DMS 273 treated with DMSO at 0.1 percent for 48 hours (cell line): ENCODE measurements at regions not wholly inside any gene's neighbourhood (a gene's known extent, or its start where the extent isn't known, plus 50 kb on each side); places are given as distances from the start of the nearest gene placed in this dataset.

Experiments
- DNase-seq: peaks from one replicate; lab custom pipeline; 2025; lab: John Stamatoyannopoulos, UW

GRCh38 chr12:89256060-89256459, 96.2 kb downstream of the DUSP6 start:
- no peak for DNase-seq

- no peak for DNase-seq
Observed at GRCh38 chr12:89253488-89253887, 98.8 kb downstream of the DUSP6 start.

- no peak for DNase-seq
Observed at GRCh38 chr12:89252284-89252683, 100.0 kb downstream of the DUSP6 start.

- DNase-seq = no peak
Observed at GRCh38 chr12:89251342-89252271, 100.7 kb downstream of the DUSP6 start.

GRCh38 chr12:89250636-89251035, 101.7 kb downstream of the DUSP6 start:
- no peak for DNase-seq

GRCh38 chr12:89250213-89250612, 102.1 kb downstream of the DUSP6 start:
- DNase-seq = no peak

DNA sequence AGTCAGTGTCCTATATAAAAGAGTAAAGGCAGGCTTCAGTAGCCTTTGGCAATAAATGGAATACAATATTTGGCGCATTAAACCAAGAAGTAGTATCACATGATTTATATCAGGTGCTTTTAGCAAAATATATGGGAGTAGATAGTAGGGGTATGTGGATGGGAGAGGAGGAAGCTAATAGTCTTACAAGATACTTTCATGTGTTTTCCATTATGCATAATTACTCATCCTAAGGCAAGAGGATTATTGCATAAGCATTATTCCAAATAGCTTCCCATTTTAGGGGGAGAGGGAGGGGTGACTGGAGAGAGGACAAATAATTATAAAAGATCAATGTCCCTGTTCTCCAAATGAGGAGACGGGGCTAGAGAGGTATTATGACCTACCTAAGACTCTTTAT, 104.3 kb downstream of the DUSP6 start:
- DNase-seq = no peak

DNA sequence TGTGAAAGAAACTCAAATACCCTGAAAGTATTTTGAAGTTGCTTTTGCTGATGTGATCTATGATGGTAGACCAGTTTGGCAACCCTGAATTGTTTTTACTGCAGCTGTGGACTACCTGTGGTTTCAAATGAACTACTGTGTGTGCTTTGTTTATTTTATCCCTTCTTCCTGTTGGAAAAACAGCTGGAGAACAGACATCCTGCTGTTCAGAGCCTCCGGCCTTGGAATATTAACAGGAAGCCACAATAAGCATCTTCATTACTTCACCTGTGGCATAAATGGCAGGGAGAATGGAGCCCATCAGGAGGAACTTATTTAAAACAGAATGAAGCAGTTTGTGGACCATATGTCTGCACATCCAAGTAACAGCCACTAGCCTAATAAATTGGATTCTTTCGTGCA, 104.8 kb downstream of the DUSP6 start:
- DNase-seq = no peak

DNA sequence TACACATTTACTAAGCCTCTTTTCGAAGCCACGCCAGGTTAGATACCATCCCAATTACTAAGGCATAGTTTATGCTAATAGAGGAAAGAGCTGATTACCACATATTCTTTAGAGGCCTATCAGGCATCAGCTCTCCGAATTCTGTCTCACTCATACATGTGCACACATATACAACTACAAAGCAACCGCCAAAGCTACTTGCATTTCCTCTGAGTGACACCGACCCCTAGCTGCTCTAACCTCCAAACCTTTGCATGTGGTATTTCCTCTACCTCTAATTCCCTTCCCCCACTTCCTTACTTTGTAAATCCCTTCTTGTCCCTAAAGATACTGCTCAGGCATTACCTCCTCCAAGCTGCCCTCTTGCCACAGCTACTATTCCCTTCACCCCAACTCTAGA, 107.2 kb downstream of the DUSP6 start:
- DNase-seq = no peak

DNA sequence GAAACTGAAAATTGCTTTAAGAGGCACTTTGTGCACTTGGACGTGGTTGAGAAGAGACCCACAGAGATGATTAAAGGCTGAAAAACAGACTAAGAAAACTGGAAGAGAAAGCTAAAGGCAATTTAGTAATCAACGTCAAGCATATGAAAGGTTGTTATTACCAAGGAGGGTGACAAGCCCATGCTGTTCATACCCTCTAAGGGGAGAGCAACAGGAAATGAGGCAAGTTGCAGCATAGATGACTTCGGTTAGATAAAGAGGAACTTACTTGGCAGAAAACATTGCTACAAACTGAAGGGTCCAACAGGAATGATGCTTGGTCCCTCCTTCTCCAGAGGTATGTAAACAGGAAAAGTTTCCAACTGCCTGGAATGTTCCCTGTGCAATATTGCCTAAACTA, 107.8 kb downstream of the DUSP6 start:
- no peak for DNase-seq

DNA sequence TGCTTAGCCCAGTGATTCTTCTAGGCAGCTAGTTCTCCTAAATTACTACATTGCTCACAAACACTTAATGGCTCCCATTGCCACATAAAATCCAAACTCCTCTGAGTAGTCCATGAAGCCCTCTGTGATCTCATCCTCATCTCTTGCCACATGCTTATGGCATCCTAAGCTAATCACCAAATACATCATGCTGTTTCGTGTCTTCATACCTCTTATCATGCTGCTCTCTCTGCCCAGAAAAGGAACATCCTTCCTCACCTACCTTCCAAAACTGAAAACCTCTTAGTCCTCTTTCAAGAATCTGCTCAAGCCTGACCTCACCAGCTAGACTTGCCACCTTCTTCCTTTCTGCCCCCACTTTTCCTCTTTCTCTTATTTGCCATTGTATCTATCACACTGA, 108.5 kb downstream of the DUSP6 start:
- no peak for DNase-seq

- DNase-seq = no peak
Observed at GRCh38 chr12:89239534-89239933, 112.8 kb downstream of the DUSP6 start.

DNA sequence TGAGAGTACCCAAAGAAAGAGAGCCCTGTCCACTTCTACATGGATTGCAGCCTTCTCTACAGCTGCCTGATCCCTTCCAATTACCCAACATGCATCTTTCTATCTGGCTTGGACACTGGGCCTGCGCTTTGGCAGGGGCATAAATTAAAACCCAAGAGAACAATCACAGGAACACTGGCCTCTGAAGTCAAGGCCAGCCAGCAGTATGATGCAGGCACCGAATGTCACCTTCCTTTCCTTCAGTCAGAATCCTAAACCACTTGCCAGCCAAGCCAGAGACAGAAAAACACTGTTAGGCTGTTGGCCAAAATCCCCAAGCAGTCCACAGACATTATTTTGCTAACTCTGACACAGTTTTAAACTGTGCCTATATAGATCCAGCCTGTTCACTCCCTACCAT, 113.7 kb downstream of the DUSP6 start:
- no peak for DNase-seq

GRCh38 chr12:89237763-89238162, 114.5 kb downstream of the DUSP6 start:
- DNase-seq = no peak

DNA sequence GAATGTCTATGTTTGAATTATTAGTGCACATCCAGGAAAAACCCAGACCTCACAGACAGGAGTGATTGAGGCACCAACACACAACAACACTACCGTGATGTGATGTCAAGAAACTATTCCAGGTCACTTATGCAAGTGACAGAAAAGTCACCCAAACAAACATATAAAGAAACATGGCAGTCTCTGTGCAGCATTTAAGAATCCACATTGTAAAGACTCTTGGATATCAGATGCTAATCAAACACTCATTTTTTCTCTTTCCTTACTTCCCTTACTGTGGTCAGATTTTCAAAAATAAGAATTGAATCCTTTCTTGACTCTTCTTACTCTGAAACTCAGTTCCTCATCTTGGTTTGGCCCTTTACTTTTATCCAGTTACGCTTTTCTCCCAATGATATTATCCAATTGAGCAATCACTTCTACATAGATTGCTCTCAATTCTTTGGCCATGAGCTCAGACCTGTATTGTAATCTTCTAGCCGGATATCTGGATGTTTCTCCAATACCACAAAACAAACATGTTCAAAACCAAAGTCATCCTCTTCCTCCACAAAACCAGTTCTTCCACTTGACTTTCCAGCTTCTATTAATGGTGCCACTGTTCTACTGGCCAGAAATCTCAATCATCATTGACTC, 115.4 kb downstream of the DUSP6 start:
- no peak for DNase-seq

DNA sequence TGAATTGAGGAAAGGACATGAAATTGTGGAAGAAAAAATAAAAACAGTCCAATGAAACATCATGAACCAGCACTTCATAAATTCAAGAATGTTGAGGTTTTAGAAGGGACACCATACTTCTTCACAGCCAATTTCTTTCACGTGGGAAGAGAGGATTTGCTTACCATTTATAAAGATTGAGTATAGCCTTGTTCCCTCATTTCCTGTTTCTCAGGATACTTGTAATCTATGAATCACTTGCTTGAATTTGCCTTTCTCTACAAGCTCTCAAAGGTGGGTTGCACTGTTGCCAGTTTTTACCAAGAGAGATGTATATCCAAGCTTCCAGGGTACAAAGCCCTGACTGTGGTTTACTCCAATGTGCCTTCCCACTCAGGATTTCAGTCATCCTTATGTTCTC, 116.1 kb downstream of the DUSP6 start:
- DNase-seq = no peak

- no peak for DNase-seq
Observed at GRCh38 chr12:89235189-89235993, 116.9 kb downstream of the DUSP6 start.

- DNase-seq = no peak
Observed at GRCh38 chr12:89234324-89235114, 117.8 kb downstream of the DUSP6 start.

GRCh38 chr12:89231686-89232085, 120.6 kb downstream of the DUSP6 start:
- DNase-seq = no peak

- DNase-seq = no peak
Observed at GRCh38 chr12:89230376-89231315, 121.7 kb downstream of the DUSP6 start.

DNA sequence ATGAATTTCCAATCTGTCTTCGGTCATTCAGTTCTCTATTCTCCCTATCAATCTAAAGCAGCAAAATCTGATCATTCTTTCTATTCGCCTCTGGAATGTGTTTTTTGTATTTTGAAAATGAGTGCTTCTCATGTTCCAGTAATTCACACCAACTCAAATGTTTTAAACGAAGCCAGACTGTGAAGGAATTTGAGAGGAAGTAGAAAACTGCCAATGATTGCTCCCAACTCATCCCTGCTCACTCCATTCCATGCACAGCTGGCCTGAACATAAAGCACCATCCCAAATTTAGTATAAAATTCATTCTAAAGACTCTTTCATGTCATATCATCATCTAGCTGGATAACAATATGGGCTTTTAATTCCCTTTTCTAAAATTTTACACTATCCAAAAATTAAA, 123.8 kb downstream of the DUSP6 start:
- no peak for DNase-seq
